ENCODE measurements at regions not wholly inside any gene's neighbourhood (a gene's known extent, or its start where the extent isn't known, plus 50 kb on each side); places are given as distances from the start of the nearest gene placed in this dataset.
A peak's percentile ranks its signal among the peaks of the same experiment; 100 is the strongest.
"Not testable (repeated sequence)": the region's sequence is repeated elsewhere in the genome, so short reads cannot be mapped to it uniquely, and the experiment has no call there.

- peak; percentile 13 for DNase-seq
These were observed 886.4 kb upstream of the LRRN3 start for GRCh38 chr7:110204527-110204926.

GRCh38 chr7:110205899-110206298 lies 885.0 kb upstream of the LRRN3 start:
- no peak for DNase-seq

DNA sequence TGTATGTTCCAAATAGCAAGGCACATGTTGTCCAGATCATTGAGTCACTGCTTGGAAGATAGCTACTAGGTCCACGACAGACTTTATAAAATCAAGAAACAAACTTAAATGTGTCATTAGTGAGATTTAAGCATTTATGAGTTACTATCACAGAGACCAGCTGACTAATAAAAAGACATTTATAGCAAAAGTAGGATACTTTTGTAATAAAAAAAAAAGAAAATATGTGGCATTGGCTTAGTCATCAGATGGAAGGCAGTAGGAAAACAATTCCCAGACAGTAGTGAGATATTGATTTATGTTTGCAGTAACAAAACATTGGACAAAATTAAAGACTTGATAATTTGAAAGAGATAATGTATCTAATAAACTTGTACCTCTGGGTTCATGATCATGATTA lies 881.0 kb upstream of the LRRN3 start:
- no peak for DNase-seq

GRCh38 chr7:110210941-110211608 lies 879.9 kb upstream of the LRRN3 start:
- no peak for DNase-seq

- no peak for DNase-seq
These were observed 866.3 kb upstream of the LRRN3 start for GRCh38 chr7:110224643-110225042.

- DNase-seq = no peak
These were observed 844.8 kb upstream of the LRRN3 start for GRCh38 chr7:110246118-110246517.

DNA sequence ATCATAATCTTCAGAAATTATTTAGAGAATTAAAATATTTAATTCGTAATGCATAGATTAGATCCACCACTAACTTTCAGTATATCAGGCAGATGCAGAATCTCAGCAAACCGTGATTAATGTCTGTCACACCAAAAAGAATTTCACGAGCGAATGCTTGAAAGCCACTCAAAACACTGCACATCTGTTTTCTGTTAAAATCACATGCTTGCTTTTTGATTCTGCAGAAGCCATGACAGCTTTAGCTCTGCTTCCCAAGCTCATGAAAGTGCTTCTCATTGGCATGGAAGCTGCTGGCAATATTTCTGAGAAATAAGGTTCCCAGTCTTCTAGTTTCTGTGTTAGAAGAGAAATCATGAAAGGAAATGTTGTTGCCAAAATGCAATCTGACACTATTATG lies 837.8 kb upstream of the LRRN3 start:
- no peak for DNase-seq

DNA sequence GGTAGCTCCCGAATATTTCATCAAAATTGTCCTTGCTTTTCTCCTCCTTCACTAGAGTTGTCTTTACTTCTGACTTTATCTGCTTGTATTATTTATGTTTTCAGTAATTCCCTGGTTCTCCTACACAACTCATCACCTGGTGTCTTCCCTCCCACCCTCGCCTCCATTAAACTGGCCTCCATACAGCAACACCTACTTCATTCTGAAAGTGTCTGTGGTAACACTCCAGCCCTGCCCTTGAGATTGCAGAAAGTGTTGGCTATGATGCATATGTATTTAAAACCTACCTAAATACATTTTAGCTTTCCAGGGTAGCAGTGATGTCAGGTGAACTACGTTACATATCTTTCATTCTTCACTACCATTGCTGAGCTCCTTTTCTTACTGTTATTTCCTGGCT lies 833.3 kb upstream of the LRRN3 start:
- DNase-seq = no peak

GRCh38 chr7:110262251-110262650 lies 828.7 kb upstream of the LRRN3 start:
- no peak for DNase-seq

DNA sequence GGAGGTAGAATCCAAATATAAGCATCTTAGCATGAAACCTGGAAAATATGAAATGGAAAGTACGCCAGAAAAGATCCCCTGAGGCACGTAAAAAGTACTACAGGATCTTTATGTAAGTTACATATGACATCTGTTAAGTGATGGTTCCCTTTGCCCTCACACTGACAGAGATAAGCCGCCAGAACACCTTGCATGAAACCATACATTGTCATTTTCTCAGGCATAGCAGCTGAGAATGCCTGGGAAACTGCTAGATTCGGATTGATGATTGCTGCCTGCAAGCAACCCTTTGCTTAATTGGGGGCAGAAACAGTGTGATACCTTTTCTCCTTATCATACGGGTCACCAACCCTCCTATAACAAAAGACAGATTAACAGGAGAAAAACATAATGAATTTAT lies 826.6 kb upstream of the LRRN3 start:
- DNase-seq = no peak

- no peak for DNase-seq
These were observed 809.6 kb upstream of the LRRN3 start for GRCh38 chr7:110281362-110281761.

GRCh38 chr7:110283056-110283455 lies 807.9 kb upstream of the LRRN3 start:
- no peak for DNase-seq

GRCh38 chr7:110291430-110291829 lies 799.5 kb upstream of the LRRN3 start:
- DNase-seq = no peak

DNA sequence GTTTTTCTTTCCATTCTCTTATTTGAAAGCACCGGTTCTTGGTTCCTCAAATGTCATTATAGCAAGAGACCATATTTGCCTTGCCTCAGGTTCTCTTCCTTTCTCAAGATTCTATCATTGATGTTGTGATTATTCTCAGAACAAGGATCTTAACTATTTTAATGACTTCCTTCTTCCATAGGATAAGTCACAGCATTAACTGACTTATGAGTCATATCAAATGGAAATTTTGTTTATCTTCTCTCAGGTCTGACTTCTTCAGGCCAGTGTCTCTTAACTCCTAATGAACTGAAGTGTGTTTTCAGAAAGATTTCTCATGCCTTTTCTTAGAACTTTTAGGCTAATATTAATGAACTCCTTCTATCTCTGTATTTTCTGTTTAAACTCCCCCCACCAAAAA lies 794.6 kb upstream of the LRRN3 start:
- DNase-seq = no peak

- DNase-seq = no peak
These were observed 783.2 kb upstream of the LRRN3 start for GRCh38 chr7:110307776-110308175.

GRCh38 chr7:110308791-110309190 lies 782.1 kb upstream of the LRRN3 start:
- no peak for DNase-seq

- DNase-seq = no peak
These were observed 781.0 kb upstream of the LRRN3 start for GRCh38 chr7:110309941-110310340.

DNA sequence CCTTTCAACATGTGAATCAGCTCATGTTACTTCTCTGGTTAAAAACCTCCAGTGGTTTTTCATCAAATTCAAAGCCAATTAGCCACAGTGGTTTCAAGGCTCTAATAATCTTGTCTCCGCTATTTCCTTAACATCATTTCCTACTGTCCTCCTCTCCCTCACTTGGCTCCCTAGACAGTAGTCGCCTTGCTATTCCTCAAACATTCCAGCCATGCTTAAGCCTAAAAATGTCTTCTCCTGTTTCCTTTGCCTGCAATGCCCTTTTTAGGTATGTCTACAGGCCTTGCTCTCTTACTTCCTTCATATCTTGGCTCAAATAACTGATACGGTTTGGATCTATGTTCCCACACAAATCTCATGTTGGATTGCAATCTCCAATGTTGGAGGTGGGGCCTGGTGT lies 779.4 kb upstream of the LRRN3 start:
- no peak for DNase-seq

GRCh38 chr7:110317541-110318265 lies 773.2 kb upstream of the LRRN3 start:
- no peak for DNase-seq

- DNase-seq = not testable (repeated sequence)
These were observed 770.6 kb upstream of the LRRN3 start for GRCh38 chr7:110320285-110320684.

DNA sequence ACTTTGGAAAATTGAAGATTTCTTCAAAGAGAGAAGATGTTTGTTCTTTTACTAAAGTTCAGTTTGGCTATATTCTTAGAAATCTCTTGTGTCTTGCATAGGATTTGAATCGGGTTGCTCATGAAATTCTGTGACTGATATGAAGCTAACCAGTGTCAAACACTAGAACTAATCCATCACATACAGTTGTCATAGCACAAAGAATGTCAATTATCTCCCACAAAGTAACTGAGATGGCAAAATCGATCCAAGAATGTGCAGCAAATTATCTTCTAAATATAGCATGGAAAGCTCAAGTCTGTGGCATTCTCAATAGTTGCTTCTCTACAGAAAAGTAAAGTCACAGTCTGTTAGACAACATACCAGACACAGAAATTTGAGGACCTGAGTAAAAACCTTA lies 768.1 kb upstream of the LRRN3 start:
- no peak for DNase-seq

- no peak for DNase-seq
These were observed 764.0 kb upstream of the LRRN3 start for GRCh38 chr7:110326966-110327365.

DNA sequence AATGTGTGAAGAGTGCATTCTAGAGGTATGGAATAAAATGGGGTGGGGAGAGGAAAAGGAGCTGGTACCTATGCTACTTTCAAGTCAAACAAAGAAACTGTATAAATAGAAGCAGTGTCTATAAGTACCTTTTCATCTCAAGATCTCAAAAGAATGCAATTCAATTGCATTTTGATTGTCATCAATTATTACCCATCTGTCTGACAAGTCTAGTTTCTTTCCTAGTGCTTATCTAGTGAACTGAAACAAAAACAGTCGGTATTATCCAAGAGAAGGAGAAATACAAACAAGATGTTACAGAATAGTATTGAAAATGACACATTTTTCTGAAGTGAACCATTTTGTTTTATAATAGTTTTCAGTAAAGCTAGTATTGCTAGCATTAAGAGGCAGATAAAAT lies 754.5 kb upstream of the LRRN3 start:
- DNase-seq = no peak

DNA sequence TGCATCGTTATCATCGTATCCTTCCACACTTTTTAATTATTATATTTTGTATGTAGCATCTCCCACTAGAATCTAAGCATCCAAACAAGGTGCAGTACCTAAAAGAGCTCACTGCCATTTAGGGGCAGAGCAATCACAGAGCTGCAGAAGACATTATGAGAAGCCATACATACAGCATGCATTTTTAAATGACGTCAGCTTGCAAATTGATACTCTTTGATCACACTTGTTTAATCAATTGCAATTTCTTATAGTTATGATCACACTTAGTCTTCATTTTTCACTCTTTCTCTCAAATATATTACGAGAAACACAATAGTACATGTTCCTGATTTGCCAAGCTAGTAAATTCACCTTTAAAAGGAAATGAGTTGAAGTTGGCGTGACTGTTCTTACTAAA lies 753.3 kb upstream of the LRRN3 start:
- DNase-seq = no peak

GRCh38 chr7:110347081-110347480 lies 743.8 kb upstream of the LRRN3 start:
- DNase-seq = peak; percentile 68

All from NCI-H1092 treated with DMSO at 0.1 percent for 48 hours (cell line).